ENCODE measurements at regions not wholly inside any gene's neighbourhood (a gene's known extent, or its start where the extent isn't known, plus 50 kb on each side); places are given as distances from the start of the nearest gene placed in this dataset.

DNA sequence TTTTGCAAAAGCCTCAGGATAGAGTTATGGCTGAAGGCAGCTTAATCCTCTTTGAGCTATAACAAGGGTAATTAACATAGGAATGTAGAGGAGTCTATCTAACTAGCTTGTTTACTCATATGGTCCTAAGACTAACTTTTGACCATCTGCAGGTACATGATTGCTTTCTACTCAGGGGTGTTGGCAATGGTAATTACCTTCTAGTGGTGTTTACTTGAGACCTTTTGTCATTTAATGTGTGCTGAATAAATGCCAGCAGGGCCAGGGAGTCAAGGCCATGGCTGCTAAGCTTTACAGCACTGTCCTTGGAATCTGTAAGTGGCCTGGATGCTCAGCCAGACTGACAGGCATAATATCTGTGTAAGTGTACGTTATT is 1325.0 kb downstream of the XPNPEP1 start:
- H3K4me3 ChIP-seq (ENCODE audit: low read length), result no peak overlapping the region; the same call in 1 of the 2 replicates
- no peak for TF ChIP-seq ZNF274 (IDR thresholded peaks at IDR 0.05; ENCODE audit: low read depth, low read length)

DNA sequence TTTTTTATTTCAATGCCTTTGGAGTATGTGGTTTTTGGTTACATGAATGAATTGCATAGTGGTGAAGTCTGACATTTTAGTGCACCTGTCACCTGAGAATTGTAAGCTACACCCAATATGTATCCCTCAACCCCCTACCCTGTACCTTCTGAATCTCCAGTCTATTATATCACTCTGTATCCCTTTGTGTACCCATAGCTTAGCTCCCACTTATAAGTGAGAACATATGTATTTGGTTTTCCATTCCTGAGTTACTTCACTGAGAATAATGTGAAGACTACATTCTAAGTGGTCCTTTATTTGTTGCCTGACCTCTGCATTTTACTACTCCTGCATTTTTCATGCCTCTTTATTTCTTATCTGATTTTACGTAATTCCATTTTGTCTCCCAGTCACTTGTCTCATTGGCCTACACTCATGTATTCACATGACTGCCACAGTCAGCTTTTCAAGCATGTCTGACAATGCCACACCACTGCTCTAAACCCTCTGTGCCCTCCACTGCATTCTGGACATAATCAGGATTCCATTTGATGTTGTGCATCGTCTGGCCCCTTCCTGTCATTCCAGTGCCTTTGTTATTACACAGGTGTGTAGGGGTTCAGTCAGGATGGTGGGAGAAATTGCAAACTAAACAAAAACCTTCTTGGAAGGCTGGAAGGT is 1325.5 kb downstream of the XPNPEP1 start:
- TF ChIP-seq ZNF274 (IDR thresholded peaks at IDR 0.05; ENCODE audit: low read depth, low read length), result no peak
- no peak overlapping the region for H3K4me3 ChIP-seq (ENCODE audit: low read length)

DNA sequence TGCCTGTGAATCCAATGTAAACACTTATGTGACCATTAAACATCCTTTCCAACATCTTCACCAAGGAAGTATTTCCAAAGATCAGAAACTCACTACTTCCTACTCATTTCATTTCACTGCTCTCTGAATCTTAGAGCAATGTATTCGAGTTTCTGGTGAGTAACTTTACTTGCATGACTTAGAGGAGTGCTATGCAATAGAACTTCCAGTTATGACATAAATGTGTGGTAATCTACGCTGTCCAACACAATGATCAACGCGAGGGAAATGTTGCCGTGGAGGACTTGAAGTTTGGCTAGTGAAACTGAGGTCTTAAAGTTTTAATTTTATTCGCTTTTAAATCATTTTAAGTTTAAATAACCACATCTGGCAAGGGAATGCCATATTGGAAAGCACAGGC is 1326.3 kb downstream of the XPNPEP1 start:
- TF ChIP-seq ZNF274 (IDR thresholded peaks at IDR 0.05; ENCODE audit: low read depth, low read length), result no peak
- no peak overlapping the region for H3K4me3 ChIP-seq (ENCODE audit: low read length)

DNA sequence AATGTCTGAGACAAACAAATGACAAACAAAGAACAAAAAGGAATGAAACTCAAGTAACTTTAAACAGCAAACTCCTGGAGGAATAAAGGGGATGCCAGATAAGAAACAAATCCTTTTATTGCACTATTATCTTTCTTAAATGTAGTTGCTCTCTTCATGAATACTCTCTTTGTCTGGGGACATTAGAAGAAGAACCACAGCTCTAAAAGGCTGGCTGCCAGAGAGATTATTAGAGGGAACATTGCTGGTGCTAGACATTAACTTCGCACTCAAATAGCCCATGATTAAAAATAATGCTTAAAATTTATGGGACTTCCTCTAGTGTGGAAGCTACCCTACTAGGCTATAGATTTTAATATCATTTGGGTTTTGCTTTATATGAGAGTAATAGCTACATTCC is 1330.4 kb downstream of the XPNPEP1 start:
- no peak overlapping the region for H3K4me3 ChIP-seq (ENCODE audit: low read length)
- no peak for TF ChIP-seq ZNF274 (IDR thresholded peaks at IDR 0.05; ENCODE audit: low read depth, low read length)

DNA sequence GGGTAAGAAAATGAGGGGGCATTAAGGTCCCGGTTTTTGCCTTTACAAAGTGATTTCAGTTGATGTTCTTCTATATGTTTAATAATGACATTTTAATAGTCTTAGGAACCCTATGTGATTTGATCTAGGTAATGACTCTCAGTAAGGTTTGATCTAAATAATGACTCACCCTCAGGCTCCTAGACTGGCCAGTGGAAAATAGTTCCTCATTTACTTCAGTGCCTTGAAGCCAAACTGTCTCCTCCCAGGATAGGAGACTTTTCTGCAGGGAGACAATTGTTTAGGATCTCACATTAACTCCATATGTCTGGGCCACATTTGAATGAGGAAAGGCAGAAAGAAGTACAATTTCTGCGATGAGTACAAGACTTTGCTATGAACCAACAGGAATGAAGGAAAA is 1331.9 kb downstream of the XPNPEP1 start:
- no peak for TF ChIP-seq ZNF274 (IDR thresholded peaks at IDR 0.05; ENCODE audit: low read depth, low read length)
- no peak overlapping the region for H3K4me3 ChIP-seq (ENCODE audit: low read length)

DNA sequence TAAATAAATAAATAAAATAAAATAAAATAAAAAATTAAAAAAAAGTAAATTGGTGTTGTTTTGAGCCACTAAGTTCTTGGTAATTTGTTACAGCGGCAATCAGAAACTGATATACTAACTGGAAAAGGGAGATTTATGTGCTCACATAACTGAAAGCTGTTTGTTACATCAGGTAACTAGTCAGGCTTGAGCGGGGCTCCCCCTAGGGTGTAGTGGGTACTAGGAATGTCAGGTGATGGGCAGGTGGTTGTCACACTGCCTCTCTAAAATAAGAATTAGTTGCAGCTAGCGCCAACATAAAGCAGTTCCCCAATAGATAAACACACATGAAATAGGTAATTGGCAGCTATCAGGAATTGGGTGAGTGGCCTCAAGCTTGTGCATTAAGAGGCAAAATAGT is 1336.9 kb downstream of the XPNPEP1 start:
- no peak overlapping the region for H3K4me3 ChIP-seq (ENCODE audit: low read length)
- TF ChIP-seq ZNF274 (IDR thresholded peaks at IDR 0.05; ENCODE audit: low read depth, low read length), result no peak

DNA sequence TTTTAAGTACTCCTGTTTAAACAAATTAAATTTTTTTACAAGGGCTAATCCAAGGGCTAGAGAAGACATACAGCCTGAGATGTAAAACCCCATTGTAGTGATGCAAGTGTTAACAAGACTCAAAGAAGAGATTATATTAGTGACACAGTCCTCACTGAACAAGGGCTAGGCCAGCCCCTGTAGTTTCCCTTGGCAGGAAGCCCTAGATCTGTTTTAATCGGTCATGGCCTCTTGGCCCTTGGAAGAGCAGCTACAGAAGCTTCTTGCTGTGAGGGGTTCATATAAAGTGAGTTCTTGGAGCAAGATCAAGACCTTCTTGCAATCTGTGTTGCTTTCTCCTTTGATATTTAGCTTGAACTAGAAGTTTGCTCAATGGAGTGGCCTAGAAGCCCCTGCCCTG is 1339.4 kb downstream of the XPNPEP1 start:
- no peak for TF ChIP-seq ZNF274 (IDR thresholded peaks at IDR 0.05; ENCODE audit: low read depth, low read length)
- no peak overlapping the region for H3K4me3 ChIP-seq (ENCODE audit: low read length)

DNA sequence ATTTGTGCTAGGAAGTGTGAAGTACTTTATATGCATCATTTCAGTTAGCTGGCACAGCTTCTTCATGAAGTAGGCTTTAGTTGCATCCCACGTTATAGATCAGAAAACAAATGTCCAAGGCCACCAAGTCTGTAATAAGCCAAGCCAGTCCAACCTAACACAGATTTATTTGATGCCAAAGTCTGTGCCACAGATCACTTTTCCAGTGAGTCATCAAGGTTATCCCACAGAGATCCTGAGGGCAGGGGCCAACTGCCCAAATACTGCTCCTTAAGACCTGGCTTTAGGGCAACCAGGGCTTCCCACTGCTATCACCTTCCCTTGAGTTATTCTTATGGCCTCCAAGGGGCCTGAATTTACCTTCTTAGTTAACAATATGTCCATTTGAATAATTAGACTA is 1340.4 kb downstream of the XPNPEP1 start:
- H3K4me3 ChIP-seq (ENCODE audit: low read length), result no peak overlapping the region
- no peak for TF ChIP-seq ZNF274 (IDR thresholded peaks at IDR 0.05; ENCODE audit: low read depth, low read length)

DNA sequence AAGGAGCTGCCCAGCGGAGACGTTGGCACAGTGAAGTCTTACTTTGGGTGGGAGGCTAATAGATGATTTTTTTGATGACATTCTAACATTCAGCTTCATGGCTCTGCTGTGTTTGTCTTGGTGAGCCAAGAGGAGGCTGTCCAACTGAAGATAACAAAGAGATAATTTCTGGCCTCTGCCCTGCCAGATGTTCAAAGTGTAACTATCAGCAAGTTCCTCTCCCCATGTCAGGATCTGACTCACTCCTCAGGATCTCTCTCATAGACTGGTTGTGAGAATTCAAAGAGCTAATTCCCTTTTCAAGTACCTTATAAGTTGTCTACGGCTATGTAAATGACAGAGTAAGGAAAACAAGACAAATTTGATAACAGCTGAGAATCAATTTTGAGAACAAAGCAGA is 1340.9 kb downstream of the XPNPEP1 start:
- no peak overlapping the region for H3K4me3 ChIP-seq (ENCODE audit: low read length)
- no peak for TF ChIP-seq ZNF274 (IDR thresholded peaks at IDR 0.05; ENCODE audit: low read depth, low read length)

DNA sequence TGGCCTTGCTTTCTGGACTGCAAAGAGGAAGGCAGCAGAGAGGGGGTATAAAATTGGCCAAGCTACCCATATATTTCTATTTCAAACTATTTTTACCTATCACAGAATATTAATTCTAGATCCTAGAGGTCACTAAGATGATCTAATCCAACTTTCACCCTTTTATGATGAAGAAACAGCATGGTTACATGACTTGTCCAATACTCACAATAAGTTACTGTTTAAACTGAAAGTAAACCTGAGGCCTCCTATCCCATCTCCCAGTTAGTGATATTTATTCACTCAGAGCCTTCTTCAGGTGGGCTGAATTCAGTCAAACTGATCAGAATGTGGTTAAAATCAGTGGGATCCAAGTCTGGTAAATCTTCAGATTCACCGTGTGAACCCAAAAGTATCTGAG is 1345.1 kb downstream of the XPNPEP1 start:
- TF ChIP-seq ZNF274 (IDR thresholded peaks at IDR 0.05; ENCODE audit: low read depth, low read length), result no peak
- no peak overlapping the region for H3K4me3 ChIP-seq (ENCODE audit: low read length)

DNA sequence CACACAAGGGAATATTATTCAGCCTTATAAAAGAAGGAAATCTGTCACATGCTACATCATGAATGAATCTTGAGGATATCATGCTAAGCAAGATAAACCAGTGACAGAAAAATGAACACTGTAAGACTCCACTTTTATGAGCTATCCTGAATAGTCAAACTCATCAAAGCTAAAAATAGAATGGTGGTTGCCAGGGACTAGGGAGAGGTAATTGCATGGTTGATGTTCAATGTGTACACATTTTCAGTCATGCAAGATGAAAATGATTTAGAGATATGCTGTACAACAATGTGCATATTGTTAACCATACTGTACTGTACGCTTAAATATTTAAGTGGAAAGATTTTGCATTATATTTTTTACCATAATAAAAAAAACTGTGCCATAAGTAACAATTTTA is 1349.1 kb downstream of the XPNPEP1 start:
- TF ChIP-seq ZNF274 (IDR thresholded peaks at IDR 0.05; ENCODE audit: low read depth, low read length), result no peak
- H3K4me3 ChIP-seq (ENCODE audit: low read length), result no peak overlapping the region

DNA sequence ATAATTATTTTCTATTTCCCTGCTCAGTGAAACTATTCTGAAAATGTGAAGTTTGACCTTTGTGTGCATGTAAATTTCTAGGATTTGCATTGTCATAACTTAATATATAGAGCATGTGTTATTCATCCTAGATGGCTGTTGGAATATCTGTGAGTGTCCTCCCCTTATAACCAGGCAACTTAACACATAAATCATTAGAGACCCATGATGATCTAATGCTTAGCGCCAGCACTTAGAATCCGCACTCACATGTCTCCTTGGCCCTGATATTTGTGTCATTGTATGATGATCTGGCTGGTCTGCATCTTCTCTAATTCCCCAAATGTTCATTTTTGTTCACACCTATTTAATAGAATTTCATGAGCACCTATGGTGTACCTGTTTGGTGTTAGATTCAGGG is 1354.5 kb downstream of the XPNPEP1 start:
- no peak for TF ChIP-seq ZNF274 (IDR thresholded peaks at IDR 0.05; ENCODE audit: low read depth, low read length)
- no peak overlapping the region for H3K4me3 ChIP-seq (ENCODE audit: low read length)

DNA sequence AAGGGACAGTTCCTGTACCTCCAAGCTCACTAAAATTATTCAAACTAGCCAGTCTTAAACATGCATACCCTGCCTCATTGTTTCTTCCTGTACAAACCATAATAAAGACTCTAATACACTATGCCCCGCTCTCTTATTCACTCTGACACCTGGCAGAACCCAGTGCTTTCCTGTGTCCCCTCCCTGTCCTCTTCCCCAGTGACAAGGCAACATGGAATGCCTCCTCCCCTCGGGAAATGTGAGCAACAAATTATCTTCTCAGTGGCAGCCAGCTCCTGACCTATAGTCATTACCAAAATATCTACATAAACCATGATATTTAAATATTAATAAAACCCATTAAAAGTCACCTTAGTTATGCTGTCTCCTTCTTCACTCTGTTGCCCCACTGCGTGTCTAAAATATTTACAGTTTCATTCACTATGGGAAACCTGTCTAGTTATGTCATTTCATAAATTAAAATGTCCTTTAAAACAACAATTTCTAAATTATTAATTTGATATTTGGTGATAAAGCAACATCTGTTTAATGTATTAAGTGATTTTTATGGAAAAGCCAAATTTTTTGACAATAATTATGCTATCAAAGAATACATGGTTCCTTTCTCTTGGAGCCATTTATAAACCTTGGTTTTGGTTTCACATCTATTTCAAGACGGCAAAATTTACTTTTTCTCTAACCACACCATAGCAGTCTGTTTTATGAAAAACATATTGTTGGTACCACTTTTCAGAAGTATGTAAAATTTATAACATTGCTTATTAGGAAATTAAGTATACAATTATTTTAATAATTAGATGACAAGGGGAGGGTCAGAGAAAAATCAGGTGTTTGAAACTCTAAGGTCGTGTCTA is 1355.2 kb downstream of the XPNPEP1 start:
- no peak for TF ChIP-seq ZNF274 (IDR thresholded peaks at IDR 0.05; ENCODE audit: low read depth, low read length)
- H3K4me3 ChIP-seq (ENCODE audit: low read length), result no peak overlapping the region

DNA sequence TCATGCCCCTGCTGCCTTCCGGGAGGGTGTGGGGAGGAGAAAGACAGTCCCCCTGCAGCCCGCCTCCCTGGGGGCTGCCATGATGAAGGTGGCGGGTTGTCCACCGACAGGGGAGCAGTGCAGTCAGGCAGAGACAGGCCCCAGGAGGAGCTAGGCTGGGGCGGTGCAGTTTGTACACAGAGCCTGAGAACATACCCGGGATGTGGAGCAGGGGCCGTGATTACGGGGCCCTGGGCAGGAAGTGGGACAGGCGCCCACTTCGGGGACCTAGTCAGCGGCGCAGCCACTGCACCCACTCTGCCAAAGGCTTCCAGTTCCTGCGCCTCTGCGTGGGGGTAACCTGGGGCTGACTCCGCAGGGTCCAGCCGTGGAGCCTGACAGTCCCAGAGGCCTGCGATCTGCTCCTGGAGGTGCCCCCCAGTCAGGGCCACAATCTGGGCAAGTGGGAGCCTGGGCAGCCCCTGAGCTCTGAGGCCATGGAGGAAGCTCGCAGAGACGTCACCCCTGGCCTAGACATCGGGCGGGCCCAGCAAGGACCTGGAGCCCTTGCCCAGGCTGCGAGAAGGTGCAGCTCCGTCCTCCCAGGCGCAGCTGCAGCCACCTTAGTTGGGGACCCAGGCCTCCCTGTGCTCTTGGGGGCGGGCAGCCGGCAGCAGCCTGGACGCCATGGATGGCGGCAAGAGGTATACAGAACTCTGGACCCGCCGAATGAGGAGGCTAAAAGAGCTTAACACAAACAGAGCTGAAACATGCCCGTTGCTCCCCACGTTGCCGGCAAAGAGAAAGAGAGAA is 1356.8 kb downstream of the XPNPEP1 start:
- no peak overlapping the region for H3K4me3 ChIP-seq (ENCODE audit: low read length)
- no peak for TF ChIP-seq ZNF274 (IDR thresholded peaks at IDR 0.05; ENCODE audit: low read depth, low read length)

DNA sequence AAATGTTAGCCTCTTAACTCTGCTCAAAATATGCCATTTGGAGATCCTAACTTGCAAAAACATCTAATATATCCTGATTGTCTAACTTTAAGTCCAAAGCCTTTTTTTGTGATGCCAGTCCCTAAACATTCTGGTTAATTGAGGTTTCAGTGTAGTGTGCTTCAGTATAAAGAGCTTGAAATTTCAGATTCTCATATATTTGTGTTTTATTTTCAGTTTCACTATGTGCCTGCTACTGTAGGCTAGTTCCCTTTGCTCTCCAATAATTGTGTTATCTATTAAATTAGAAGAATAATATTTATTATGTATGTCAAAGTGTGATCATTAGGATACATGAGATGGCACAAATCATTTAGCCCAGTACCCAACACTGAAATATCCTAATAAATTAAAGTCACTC is 1361.2 kb downstream of the XPNPEP1 start:
- TF ChIP-seq ZNF274 (IDR thresholded peaks at IDR 0.05; ENCODE audit: low read depth, low read length), result no peak

More for the DNA sequence above, 1361.2 kb downstream of the XPNPEP1 start:
- H3K4me3 ChIP-seq (ENCODE audit: low read length), result no peak overlapping the region

All from GM08714 (cell line).